Gastroesophageal sphincter (tissue), 4 donors: ENCODE measurements at regions not wholly inside any gene's neighbourhood (a gene's known extent, or its start where the extent isn't known, plus 50 kb on each side); places are given as distances from the start of the nearest gene placed in this dataset.

Experiments
- ATAC-seq: fragments of 150-250 bp; one replicate; pipeline ENCODE4 v1.9.1; 2016; ENCODE audit warnings: mild to moderate bottlenecking, moderate library complexity
- H3K27ac ChIP-seq, 4 donors: fragments of 200-600 bp; sonication (generic) in 3 of 4; 1 replicate in 3 of 4; 2 replicates in 1 of 4; pipeline ENCODE4 v1.5.1; 2016 to 2019
- H3K27me3 ChIP-seq: fragments of 200-600 bp; sonication (generic); one replicate; pipeline ENCODE4 v1.5.1; 2019
- H3K36me3 ChIP-seq, 2 donors: fragments of 200-600 bp; sonication (generic); one replicate each; pipeline ENCODE4 v1.5.1; 2019; ENCODE audit warnings: control low read depth in 1 of 2
- H3K4me1 ChIP-seq, 3 donors: fragments of 200-600 bp; sonication (generic); 1 replicate in 2 of 3; 2 replicates in 1 of 3; pipeline ENCODE4 v1.5.1; 2016 to 2019; ENCODE audit warnings: control low read depth in 2 of 3
- H3K4me3 ChIP-seq, 2 donors: fragments of 200-600 bp; sonication (generic); one replicate each; pipeline ENCODE4 v1.5.1; 2019; ENCODE audit warnings: mild to moderate bottlenecking in 1 of 2, moderate library complexity in 1 of 2
- H3K9me3 ChIP-seq, 3 donors: fragments of 200-600 bp; sonication (generic); one replicate each; pipeline ENCODE4 v1.5.1; 2017 to 2019; ENCODE audit warnings: control low read depth in 2 of 3
- EP300 ChIP-seq: sonication (generic); formaldehyde crosslinking; IDR thresholded peaks from one replicate; pipeline ENCODE4 v1.6.1; 2017; ENCODE audit warnings: antibody characterized with exemption, mild to moderate bottlenecking
- POLR2A ChIP-seq, 2 donors: fragments of 450-650 bp; IDR thresholded peaks; one replicate each; pipeline ENCODE4 v1.6.1; 2017; ENCODE audit warnings: antibody characterized with exemption in 2 of 2, mild to moderate bottlenecking in 2 of 2, moderate library complexity in 1 of 2
- POLR2AphosphoS5 ChIP-seq: sonication (generic); formaldehyde crosslinking; IDR thresholded peaks from one replicate; pipeline ENCODE4 v1.6.1; 2017; ENCODE audit warnings: antibody characterized with exemption
- WGBS, 2 donors: methylation state at CpG; one replicate each; pipeline ENCODE4 v1.1.5; 2018; ENCODE audit warnings: low coverage in 1 of 2; 5-methylcytosine and 5-hydroxymethylcytosine counted together
- TF ChIP-seq, protein P1 (sequence below), 4 experiments: fragments of 200-600 bp in 2 of 4; fragments of 450-650 bp in 2 of 4; sonication (generic) in 1 of 4; IDR thresholded peaks; one replicate each; pipeline ENCODE4 v1.5.1; 2017 to 2019; ENCODE audit warnings: antibody characterized with exemption in 4 of 4, mild to moderate bottlenecking in 2 of 4, moderate library complexity in 2 of 4

DNA sequence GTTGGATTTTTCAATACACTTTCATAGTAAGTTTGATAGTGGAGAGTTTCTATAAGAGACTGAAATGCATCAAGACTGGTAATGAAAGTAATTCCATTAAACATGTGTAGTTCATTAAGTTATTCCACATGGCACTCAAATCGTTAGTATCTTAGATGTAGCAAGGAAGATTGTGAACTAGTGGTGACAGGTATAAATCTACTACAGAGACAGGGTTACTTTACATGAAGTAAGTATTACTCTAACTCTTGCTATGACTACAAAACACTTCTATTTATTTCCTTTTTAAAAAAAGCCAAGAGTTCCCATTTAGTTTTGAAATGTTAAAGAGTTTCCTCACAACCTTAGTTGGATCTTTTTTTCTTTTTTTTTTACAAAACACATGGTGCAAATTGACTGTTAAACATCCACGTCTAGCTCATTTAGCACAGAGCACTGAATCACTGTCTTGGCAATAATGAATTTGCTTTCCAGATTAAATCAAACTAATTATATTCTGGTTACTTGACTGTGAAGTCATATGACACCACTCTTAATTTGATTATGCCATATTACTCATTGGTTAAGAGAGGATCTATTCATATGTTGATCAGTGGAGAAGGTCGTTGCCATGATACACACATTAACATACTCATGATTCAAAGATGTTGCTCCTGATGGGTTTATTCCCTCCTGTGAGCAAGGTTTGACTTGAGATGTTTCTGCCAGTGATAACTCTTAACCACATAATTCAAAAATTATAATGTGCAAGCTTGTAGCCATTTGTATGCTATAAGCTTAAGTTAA, 644.8 kb downstream of the EFNA5 start:
- TF ChIP-seq EP300 (no peak), POLR2A (IDR thresholded peaks at IDR 0.05) (no peak), POLR2AphosphoS5 (no peak)
- TF ChIP-seq, protein P1, sequence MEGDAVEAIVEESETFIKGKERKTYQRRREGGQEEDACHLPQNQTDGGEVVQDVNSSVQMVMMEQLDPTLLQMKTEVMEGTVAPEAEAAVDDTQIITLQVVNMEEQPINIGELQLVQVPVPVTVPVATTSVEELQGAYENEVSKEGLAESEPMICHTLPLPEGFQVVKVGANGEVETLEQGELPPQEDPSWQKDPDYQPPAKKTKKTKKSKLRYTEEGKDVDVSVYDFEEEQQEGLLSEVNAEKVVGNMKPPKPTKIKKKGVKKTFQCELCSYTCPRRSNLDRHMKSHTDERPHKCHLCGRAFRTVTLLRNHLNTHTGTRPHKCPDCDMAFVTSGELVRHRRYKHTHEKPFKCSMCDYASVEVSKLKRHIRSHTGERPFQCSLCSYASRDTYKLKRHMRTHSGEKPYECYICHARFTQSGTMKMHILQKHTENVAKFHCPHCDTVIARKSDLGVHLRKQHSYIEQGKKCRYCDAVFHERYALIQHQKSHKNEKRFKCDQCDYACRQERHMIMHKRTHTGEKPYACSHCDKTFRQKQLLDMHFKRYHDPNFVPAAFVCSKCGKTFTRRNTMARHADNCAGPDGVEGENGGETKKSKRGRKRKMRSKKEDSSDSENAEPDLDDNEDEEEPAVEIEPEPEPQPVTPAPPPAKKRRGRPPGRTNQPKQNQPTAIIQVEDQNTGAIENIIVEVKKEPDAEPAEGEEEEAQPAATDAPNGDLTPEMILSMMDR (IDR thresholded peaks at IDR 0.05): no peak
- Histone ChIP-seq H3K36me3 (no peaks in the 10 kb centered on the region), H3K27me3 (no peaks in the 10 kb centered on the region), H3K9me3 (no peaks in the 10 kb centered on the region), H3K4me1 (no peaks in the 10 kb centered on the region), H3K4me3 (no peak overlapping the region), H3K27ac (no peak overlapping the region)
- 33 to 48% methylated on average over 3 of the region's 3 CpGs for WGBS, 2 donors
- ATAC-seq: no peak

DNA sequence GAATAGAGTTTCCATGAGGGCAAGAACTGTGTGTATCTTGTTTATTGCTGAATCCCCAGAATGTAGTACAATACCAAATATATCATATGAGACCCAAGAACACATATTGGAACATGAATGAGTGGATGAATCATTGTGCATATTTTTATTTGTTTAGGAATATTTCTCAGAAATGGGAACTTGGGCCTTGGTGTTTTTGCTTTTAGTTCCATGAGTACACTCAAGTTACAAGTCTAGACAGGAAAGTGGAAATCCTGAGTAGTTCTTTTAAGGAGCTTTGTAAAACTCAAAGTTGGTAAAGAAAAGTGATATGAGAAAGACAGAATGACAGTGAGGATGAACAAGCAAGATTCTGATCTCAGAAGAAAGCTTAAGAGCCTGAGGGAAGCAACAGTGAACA, 647.0 kb downstream of the EFNA5 start:
- H3K4me3 ChIP-seq: no peak overlapping the region
- H3K27me3 ChIP-seq: no peaks in the 10 kb centered on the region
- H3K9me3 ChIP-seq: no peaks in the 10 kb centered on the region
- no peaks in the 10 kb centered on the region for H3K4me1 ChIP-seq
- H3K27ac ChIP-seq: no peak overlapping the region
- TF ChIP-seq POLR2A (IDR thresholded peaks at IDR 0.05) (no peak), EP300 (no peak), POLR2AphosphoS5 (no peak)
- TF ChIP-seq, protein P1 (IDR thresholded peaks at IDR 0.05): no peak
- no peaks in the 10 kb centered on the region for H3K36me3 ChIP-seq
- no peak for ATAC-seq

DNA sequence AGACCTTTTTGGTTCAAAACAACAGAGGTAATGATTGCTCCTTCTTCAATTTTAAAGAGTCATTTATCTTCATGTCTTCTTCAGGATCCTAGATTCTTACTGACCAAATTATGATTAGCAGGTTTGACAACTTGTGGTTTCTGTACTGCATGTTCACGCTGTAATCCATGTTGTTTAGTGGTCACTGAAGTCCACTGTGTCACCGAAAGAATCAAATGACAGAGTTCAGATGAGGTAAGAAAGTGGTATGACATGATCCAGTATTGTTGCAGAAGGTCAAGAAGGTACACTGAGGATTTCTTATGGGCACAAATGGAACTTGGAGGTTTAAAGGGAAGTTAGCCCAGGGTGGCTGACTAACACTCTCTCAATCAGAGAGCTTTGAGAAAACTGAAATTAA, 649.2 kb downstream of the EFNA5 start:
- no peaks in the 10 kb centered on the region for H3K9me3 ChIP-seq
- H3K4me3 ChIP-seq: no peak overlapping the region
- H3K27ac ChIP-seq: no peak overlapping the region
- H3K36me3 ChIP-seq: no peaks in the 10 kb centered on the region
- no peaks in the 10 kb centered on the region for H3K4me1 ChIP-seq
- TF ChIP-seq POLR2AphosphoS5 (no peak), POLR2A (IDR thresholded peaks at IDR 0.05) (no peak), EP300 (no peak)
- TF ChIP-seq, protein P1 (IDR thresholded peaks at IDR 0.05): no peak
- no peak for ATAC-seq
- H3K27me3 ChIP-seq: no peaks in the 10 kb centered on the region
- WGBS, 2 donors: 100% methylated on average over 1 to 2 of the region's 2 CpGs

DNA sequence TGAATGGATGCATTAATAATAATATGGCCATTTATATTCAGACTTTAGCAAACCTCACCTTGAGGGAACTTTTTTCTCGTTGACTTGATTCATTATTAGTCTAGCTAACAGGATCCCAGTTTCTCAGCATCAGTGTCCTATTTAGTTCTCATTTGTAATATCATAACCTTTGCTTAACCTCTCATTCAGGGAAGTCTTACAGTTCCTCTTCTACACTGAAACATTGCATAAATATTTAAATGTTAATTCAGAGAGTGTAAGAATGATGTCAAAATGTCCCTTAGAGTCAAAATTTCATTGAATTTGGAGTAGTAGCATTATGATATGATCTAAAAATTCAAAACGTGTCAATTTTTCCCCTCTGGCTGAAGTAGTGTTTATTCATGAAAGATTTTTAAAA, 650.1 kb downstream of the EFNA5 start:
- no peaks in the 10 kb centered on the region for H3K4me1 ChIP-seq
- no peak for ATAC-seq
- no peaks in the 10 kb centered on the region for H3K27me3 ChIP-seq
- H3K9me3 ChIP-seq: no peaks in the 10 kb centered on the region
- WGBS, 2 donors: 33 to 44% methylated on average over 2 of the region's 2 CpGs
- H3K4me3 ChIP-seq: no peak overlapping the region
- H3K36me3 ChIP-seq: no peaks in the 10 kb centered on the region
- H3K27ac ChIP-seq: no peak overlapping the region
- TF ChIP-seq EP300 (no peak), POLR2AphosphoS5 (no peak), POLR2A (IDR thresholded peaks at IDR 0.05) (no peak)
- TF ChIP-seq, protein P1 (IDR thresholded peaks at IDR 0.05): no peak

DNA sequence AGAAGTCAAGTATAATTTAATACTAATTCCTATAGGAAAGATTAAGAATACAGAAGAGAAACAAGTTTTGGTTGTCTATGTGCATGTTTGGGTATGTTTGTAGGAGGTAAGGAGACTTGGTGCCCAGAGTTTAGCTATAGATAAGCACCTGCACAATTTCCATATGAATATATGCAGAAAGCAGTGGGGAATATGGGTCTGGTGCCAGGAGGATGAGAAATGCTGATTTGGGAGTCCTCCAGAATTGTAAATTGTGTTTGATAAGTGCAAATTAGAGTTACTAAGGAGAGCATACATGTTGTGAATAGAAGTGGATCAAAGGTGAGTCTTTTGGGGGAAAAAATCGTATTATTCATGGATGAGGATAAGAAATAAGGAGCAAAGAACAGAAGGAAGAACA, 653.1 kb downstream of the EFNA5 start:
- WGBS, 2 donors: 69 to 86% methylated on average over 1 of the region's 1 CpG

More for the DNA sequence above, 653.1 kb downstream of the EFNA5 start:
- Histone ChIP-seq H3K27me3 (no peaks in the 10 kb centered on the region), H3K36me3 (no peaks in the 10 kb centered on the region), H3K27ac (no peak overlapping the region), H3K4me1 (no peaks in the 10 kb centered on the region), H3K4me3 (no peak overlapping the region), H3K9me3 (no peaks in the 10 kb centered on the region)
- no peak for ATAC-seq
- TF ChIP-seq EP300: no peak
- TF ChIP-seq POLR2A (IDR thresholded peaks at IDR 0.05): no peak
- TF ChIP-seq, protein P1 (IDR thresholded peaks at IDR 0.05): no peak
- no peak for TF ChIP-seq POLR2AphosphoS5
